Inflammatory macrophage treated with lipopolysaccharide for 4 hours (primary cell): ENCODE measurements at regions not wholly inside any gene's neighbourhood (a gene's known extent, or its start where the extent isn't known, plus 50 kb on each side); places are given as distances from the start of the nearest gene placed in this dataset.
"Not testable (repeated sequence)": the region's sequence is repeated elsewhere in the genome, so short reads cannot be mapped to it uniquely, and the experiment has no call there.

Source experiments
- DNase-seq: peaks from one replicate; pipeline ENCODE4 v3.0.0-alpha.2; 2020

DNA sequence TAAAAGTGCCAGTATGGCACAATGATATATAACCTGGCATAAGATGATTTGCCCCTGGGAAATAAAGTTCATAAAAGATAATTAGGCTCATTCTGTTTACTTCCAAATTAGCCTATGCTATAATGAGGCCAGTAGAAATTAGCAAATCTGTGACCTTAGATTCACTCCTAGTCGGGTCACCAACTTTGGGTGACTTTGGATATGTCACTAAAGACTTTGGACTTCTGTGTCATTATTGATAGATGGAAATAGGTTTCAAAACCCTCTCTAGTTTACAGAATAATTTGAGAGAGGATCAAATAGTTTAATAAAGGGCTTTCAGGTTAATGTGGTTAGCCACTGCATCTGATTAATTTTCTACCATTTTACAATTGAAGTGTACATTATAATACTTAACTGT, 1869.3 kb upstream of the FLRT2 start:
- no peak for DNase-seq

DNA sequence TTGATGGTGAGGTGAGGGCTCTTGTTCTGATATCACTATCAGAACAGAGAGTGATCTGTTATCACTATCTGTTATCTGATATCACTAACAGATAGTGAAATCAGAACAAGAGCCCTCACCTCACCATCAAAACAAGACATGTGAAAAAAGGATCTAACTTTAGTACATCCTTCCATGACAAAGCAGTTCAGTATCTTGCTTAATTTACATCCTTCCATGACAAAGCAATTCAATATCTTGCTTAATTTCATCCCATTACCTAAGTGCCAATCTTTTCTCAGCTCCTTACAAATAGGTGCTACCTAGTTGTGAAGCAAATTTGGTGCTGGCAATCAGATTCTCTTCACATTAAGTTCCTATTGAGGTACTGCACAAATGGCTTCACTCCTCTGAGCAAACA, 1865.6 kb upstream of the FLRT2 start:
- DNase-seq, result no peak

GRCh38 chr14:83689265-83689664, 1840.7 kb upstream of the FLRT2 start:
- DNase-seq, result no peak

DNA sequence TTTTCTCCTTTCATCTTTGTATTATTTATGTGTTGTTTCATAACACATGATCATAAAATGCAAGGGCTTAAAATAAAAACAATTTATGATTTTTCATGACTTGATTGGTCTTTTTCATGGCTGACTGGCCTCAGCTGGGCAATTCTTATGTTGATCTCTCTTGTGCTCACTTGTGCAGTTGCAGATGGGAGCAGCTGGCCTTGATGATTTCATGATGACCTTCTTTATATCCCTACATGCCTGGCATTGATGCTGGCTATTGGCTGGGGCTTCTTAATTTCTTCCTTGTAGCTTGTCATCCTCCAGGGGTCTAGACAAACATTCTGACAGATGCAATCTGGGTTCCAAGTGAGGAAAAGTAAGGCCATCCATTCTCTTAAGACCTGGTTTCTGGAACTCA, 1832.8 kb upstream of the FLRT2 start:
- DNase-seq, result no peak

GRCh38 chr14:83702619-83703018, 1827.3 kb upstream of the FLRT2 start:
- no peak for DNase-seq

- no peak for DNase-seq
Measured at GRCh38 chr14:83706231-83706954, 1823.6 kb upstream of the FLRT2 start.

GRCh38 chr14:83707056-83707455, 1822.9 kb upstream of the FLRT2 start:
- DNase-seq, result no peak

- no peak for DNase-seq
Measured at GRCh38 chr14:83709116-83709515, 1820.8 kb upstream of the FLRT2 start.

DNA sequence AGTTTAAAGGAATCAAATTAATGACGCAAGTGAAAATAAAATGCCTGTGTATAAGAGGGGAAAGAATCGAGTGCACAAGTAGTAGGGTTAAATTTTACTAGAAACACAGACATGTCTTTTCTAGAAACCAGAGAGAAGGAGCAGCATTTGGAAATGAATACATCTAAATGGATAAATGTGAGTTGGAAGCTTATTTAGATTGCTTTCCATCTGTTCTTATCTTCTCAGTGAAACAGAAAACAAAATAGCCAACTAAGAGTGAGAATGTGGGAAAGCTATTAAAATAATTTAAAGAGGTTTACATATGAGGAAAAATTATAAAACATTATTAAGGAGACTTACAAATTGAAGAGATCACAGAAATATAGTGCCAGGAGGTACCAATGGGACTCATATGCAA, 1818.9 kb upstream of the FLRT2 start:
- no peak for DNase-seq

GRCh38 chr14:83712418-83713129, 1817.4 kb upstream of the FLRT2 start:
- DNase-seq, result no peak

DNA sequence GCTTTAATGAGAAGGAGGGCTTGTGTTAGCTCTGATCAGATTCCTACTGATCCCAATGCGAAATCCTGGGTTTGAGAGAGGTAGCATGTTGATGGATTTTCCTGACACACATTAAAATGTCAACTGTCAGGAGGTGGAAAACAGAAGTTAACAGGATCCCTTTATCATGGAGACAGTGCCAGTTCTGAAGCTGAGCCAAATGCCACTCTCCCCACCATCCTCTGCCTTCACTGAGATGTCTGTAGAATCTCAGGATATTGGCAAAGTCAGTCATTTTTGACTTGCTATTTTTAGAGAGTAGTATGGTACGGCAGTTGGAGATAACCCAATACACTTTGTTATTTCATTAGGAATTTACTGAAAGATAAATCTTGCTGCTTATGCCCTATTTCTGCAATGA, 1816.2 kb upstream of the FLRT2 start:
- no peak for DNase-seq

GRCh38 chr14:83714151-83714550, 1815.8 kb upstream of the FLRT2 start:
- DNase-seq, result no peak

GRCh38 chr14:83719435-83719834, 1810.5 kb upstream of the FLRT2 start:
- not testable (repeated sequence) for DNase-seq

DNA sequence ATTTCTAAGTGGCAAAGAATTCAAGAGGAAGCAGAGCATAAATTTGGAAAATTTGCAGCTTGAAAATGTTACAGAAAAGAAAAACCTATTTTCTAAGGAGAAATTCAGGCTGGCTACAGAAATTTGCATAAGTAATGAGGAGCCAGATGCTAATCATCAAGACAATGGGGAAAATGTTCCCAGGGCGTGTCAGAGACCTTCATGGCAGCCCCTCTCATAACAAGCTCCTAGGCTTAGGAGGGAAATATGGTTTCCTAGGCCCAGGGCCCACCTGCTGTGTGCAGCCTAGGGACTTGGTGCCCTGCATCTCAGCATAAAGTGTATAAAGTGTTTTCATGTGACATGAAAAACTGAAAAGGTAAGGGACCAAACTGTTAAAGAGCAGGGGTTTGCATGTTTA, 1796.3 kb upstream of the FLRT2 start:
- no peak for DNase-seq

GRCh38 chr14:83734431-83734830, 1795.5 kb upstream of the FLRT2 start:
- DNase-seq, result no peak

GRCh38 chr14:83741269-83741668, 1788.7 kb upstream of the FLRT2 start:
- DNase-seq, result no peak

- DNase-seq, result no peak
Measured at GRCh38 chr14:83744224-83744623, 1785.7 kb upstream of the FLRT2 start.

GRCh38 chr14:83744891-83745290, 1785.1 kb upstream of the FLRT2 start:
- DNase-seq, result no peak

- DNase-seq, result no peak
Measured at GRCh38 chr14:83746336-83746735, 1783.6 kb upstream of the FLRT2 start.

- no peak for DNase-seq
Measured at GRCh38 chr14:83757916-83758315, 1772.0 kb upstream of the FLRT2 start.

DNA sequence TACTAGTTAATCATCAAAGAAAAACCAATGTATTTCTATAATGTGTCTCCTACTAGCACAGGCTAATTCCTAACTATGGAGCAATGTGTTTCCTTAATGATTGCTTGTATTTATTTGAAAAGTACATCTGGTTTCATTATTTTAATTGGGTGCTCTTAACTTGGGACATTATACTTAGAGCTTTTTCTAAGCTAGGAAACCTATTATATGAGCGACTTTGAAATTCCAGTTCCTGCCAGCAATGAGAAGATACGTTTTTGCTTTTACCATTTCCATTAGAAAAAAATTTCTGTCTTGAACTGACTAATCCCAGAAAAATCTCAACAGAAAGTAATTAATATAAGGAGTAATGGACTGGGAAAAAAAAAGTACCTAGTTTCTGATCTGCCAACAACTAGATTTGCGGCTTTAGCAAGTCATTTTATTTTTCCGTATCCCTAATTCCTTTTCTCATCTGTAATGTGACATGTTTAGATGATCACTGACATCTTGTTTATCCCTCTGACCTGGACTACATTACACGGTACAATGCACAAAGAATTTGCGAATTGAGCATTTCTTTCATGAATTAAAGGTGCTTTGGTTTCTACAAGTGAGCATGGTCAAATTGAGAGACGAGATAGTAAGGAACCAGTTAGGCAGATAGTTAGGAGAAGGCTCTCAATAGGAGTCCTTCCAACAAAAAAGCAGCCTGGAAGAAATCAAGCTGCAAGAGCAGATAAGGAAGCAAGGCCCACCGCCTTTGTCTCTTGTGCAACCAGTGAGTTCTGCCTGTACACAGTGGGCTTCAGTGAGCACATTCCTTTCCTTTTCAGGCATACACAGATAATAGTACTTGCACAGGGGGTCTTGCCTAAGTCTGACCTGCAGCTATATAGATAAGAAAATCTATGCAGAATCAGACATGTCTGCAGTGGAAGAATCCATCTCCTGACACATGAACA, 1765.0 kb upstream of the FLRT2 start:
- no peak for DNase-seq

- DNase-seq, result no peak
Measured at GRCh38 chr14:83777516-83777915, 1752.4 kb upstream of the FLRT2 start.

DNA sequence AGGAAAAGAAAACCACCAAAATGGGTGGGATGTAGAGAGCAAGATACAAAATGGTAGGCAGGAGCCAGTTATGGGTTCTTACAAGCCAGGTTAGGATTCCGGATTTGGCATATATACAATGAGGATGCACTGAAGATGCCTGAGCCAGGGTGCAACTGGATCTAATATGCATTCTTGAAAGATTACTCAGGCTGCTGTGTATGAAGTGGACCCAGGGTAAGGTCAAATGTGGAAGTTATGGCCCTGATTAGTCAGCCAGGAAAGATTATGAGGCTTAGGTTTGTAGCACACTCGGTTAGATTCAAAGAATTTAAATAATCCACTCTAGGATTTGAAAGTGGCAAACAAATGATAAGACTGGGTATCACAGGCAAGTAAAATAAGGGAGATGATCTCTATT, 1750.7 kb upstream of the FLRT2 start:
- no peak for DNase-seq

DNA sequence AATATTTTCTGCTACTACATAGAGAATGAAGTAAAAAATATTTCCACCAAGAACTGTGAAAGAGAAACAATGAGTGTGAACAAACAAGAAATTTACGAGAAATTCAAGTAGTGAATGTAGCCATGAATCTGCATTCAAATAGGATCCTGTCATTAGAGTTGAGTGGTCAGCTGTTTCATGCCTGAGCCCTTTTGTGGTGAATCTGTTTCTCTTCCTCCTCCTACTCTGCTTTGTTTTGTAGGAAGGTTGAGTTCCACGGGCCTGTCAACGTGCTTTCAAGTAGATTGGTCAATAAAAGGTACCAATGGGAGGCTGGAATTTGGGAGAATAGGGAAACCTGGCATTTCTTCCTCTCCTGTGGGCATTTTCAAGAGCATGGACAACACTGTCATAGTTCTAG, 1749.6 kb upstream of the FLRT2 start:
- no peak for DNase-seq
